Neutrophil (primary cell): ENCODE measurements at regions not wholly inside any gene's neighbourhood (a gene's known extent, or its start where the extent isn't known, plus 50 kb on each side); places are given as distances from the start of the nearest gene placed in this dataset.
"Not testable (repeated sequence)": the region's sequence is repeated elsewhere in the genome, so short reads cannot be mapped to it uniquely, and the experiment has no call there.

Source experiments
- H3K27ac ChIP-seq: fragments of 200-600 bp; sonication (generic); 2 replicates; pipeline ENCODE4 v1.5.1; 2016; ENCODE audit warnings: mild to moderate bottlenecking, moderate library complexity
- H3K27me3 ChIP-seq: fragments of 200-600 bp; sonication (generic); 2 replicates; pipeline ENCODE4 v1.6.0; 2016; ENCODE audit warnings: mild to moderate bottlenecking
- H3K36me3 ChIP-seq: fragments of 200-600 bp; sonication (generic); 2 replicates; pipeline ENCODE4 v1.5.1; 2017
- H3K4me1 ChIP-seq, 2 experiments: fragments of 200-600 bp in 1 of 2; sonication (generic) in 1 of 2; 1 replicate in 1 of 2; 2 replicates in 1 of 2; pipeline versions ENCODE4 v1.5.1 to v1.6.1; 2013 to 2016; ENCODE audit warnings: low read depth in 1 of 2, low read length in 1 of 2, mild to moderate bottlenecking in 1 of 2, moderate library complexity in 1 of 2; ENCODE audit not compliant: control insufficient read depth in 1 of 2, insufficient read depth in 1 of 2
- H3K4me3 ChIP-seq, 2 experiments: fragments of 200-600 bp in 1 of 2; sonication (generic) in 1 of 2; 1 replicate in 1 of 2; 2 replicates in 1 of 2; pipeline ENCODE4 v1.5.1; 2013 to 2016; ENCODE audit warnings: low read depth in 1 of 2, low read length in 1 of 2, mild to moderate bottlenecking in 1 of 2, moderate library complexity in 1 of 2
- H3K9me3 ChIP-seq: fragments of 200-600 bp; sonication (generic); 2 replicates; pipeline ENCODE4 v1.5.1; 2016
- TF ChIP-seq, protein P1 (sequence below): fragments of 200-600 bp; sonication (generic); IDR thresholded peaks from 2 replicates; pipeline ENCODE4 v1.5.1; 2016; ENCODE audit warnings: antibody characterized with exemption

DNA sequence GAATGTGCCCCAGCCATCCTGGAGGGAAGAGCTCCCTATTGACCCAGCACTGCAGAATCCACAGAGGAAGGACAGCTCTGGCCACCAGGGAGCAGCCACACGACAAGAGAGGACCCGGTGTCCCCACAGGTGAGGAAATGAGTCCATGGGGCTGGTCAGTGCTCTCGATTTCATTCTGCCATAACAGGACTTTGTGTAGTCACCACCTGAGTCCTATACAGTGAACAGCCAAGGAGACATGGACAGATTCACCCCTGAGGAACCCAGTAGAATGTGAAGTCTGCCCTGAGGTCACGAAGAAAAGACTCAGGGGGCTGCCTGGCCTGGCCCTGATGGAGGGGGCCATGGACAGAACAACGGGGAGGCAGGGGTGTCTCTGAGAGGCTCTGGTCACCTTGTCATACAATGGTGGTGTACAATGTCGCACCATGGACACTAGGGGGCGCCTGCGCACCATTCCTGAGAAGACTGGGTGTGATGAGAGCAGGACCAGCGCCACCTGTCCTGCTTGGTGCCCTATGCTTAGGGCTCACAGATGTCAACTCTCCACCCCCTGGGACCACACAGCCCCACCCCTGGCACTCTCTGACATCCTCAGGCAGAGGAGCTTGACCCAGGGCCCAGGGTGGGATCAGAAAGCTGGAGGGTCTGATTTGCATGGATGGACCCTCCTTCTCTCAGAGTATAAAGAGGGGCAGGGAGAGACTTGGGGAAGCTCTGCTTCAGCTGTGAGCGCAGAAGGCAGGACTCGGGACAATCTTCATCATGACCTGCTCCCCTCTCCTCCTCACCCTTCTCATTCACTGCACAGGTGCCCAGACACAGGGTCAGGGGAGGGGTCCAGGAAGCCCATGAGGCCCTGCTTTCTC lies 77.4 kb downstream of the VPREB1 start:
- H3K9me3 ChIP-seq, H3K4me3 ChIP-seq, H3K27me3 ChIP-seq, H3K4me1 ChIP-seq, H3K27ac ChIP-seq: not testable (repeated sequence)
- TF ChIP-seq, protein P1, sequence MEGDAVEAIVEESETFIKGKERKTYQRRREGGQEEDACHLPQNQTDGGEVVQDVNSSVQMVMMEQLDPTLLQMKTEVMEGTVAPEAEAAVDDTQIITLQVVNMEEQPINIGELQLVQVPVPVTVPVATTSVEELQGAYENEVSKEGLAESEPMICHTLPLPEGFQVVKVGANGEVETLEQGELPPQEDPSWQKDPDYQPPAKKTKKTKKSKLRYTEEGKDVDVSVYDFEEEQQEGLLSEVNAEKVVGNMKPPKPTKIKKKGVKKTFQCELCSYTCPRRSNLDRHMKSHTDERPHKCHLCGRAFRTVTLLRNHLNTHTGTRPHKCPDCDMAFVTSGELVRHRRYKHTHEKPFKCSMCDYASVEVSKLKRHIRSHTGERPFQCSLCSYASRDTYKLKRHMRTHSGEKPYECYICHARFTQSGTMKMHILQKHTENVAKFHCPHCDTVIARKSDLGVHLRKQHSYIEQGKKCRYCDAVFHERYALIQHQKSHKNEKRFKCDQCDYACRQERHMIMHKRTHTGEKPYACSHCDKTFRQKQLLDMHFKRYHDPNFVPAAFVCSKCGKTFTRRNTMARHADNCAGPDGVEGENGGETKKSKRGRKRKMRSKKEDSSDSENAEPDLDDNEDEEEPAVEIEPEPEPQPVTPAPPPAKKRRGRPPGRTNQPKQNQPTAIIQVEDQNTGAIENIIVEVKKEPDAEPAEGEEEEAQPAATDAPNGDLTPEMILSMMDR = peak; percentile 70
- peaks cover 27% of the 10 kb centered on the region for H3K36me3 ChIP-seq

GRCh38 chr22:22322792-22323191 lies 78.2 kb downstream of the VPREB1 start:
- Histone ChIP-seq H3K4me1 (no peaks in the 10 kb centered on the region), H3K27me3 (no peaks in the 10 kb centered on the region), H3K9me3 (no peaks in the 10 kb centered on the region), H3K4me3 (no peak overlapping the region), H3K27ac (no peak overlapping the region), H3K36me3 (peaks cover 24% of the 10 kb centered on the region)
- TF ChIP-seq, protein P1 = no peak

DNA sequence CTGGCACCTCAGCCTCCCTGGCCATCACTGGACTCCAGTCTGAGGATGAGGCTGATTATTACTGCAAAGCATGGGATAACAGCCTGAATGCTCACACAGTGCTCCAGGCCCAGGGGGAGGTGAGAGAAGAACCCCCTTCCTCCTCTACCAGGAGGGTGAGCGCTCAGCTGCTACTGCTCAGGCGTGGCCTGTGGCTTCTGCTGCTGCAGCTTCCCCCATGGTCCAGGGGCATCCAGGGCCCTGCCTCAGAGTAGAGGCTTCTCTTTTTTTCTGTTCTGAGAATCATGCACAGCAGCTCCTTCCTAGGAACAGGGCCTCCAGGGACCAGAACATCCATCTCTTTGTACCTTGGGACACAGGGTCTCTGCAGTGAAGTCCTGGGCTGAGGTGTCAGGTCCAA lies 83.1 kb downstream of the VPREB1 start:
- Histone ChIP-seq H3K9me3 (no peaks in the 10 kb centered on the region), H3K27ac (no peak overlapping the region), H3K4me1 (no peaks in the 10 kb centered on the region), H3K4me3 (no peak overlapping the region), H3K36me3 (no peaks in the 10 kb centered on the region), H3K27me3 (peaks cover 16% of the 10 kb centered on the region)
- TF ChIP-seq, protein P1 = no peak

GRCh38 chr22:22329792-22330191 lies 85.2 kb downstream of the VPREB1 start:
- H3K4me1 ChIP-seq = no peaks in the 10 kb centered on the region
- TF ChIP-seq, protein P1 = no peak
- no peaks in the 10 kb centered on the region for H3K9me3 ChIP-seq
- H3K27ac ChIP-seq = no peak overlapping the region
- H3K27me3 ChIP-seq = peaks cover 37% of the 10 kb centered on the region
- no peaks in the 10 kb centered on the region for H3K36me3 ChIP-seq
- no peak overlapping the region for H3K4me3 ChIP-seq

- not testable (repeated sequence) for H3K27ac ChIP-seq, H3K4me1 ChIP-seq, H3K36me3 ChIP-seq, H3K4me3 ChIP-seq, H3K9me3 ChIP-seq
- peaks cover 51% of the 10 kb centered on the region for H3K27me3 ChIP-seq
Measured at GRCh38 chr22:22335640-22336039, 91.1 kb downstream of the VPREB1 start.

DNA sequence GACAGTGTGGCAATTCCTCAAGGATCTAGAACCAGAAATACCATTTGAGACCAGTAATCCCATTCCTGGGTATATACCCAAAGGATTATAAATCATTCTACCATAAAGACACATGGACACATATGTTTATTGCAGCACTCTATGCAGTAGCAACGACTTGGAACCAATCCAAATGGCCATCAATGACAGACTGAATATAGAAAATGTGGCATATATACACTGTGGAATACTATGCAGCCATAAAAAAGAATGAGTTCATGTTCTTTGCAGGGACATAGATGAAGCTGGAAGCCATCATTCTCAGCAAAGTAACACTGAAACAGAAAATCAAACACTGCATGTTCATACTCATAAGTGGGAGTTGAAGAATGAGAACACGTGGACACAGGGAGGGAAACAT lies 91.7 kb downstream of the VPREB1 start:
- not testable (repeated sequence) for H3K27ac ChIP-seq, H3K4me3 ChIP-seq, H3K4me1 ChIP-seq, H3K36me3 ChIP-seq, H3K9me3 ChIP-seq
- H3K27me3 ChIP-seq = peaks cover 45% of the 10 kb centered on the region

- Histone ChIP-seq H3K27me3 (peaks cover 27% of the 10 kb centered on the region), H3K4me1 (peaks cover 10 to 11% of the 10 kb centered on the region in 2 experiments)
- H3K36me3 ChIP-seq, H3K4me3 ChIP-seq, H3K27ac ChIP-seq, H3K9me3 ChIP-seq: not testable (repeated sequence)
Measured at GRCh38 chr22:22338778-22339177, 94.2 kb downstream of the VPREB1 start.
